ENCODE measurements at regions not wholly inside any gene's neighbourhood (a gene's known extent, or its start where the extent isn't known, plus 50 kb on each side); places are given as distances from the start of the nearest gene placed in this dataset.

DNA sequence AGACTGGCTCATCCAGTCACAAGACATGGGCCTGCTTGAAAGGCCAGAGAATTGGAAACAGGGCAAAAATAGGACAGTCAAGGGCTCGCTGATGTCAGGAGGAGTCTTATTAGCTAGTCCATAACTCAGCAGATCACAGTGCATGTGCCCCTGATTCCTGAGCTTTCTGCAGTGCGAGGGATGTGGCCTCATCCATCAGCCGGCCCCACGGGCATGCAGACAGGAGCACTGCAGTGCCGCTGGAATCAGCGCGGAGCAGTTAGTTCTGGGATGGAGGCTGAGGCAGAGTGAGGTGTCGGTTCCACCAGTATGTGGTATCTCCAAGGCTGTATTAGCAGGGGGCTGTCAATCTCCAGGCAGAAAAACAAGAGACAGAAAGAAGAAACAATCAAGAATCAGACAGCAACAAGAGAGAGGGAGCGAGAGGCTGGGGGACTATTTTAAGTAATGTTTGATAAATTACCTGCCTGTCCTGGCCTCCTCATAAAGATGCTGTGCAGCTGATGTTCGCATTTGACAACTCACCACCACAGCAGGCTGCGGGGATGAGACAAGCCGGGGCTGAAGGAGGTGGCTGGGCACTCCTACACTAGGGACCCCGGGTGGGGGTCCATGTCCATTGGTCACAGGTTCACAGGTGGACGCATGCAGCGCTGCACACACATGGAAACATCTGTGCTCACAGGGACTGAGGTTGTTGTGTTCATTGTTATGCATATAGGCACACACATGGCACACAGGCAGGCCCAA, 167.2 kb downstream of the TRIM29 start:
- TF ChIP-seq, protein P1, sequence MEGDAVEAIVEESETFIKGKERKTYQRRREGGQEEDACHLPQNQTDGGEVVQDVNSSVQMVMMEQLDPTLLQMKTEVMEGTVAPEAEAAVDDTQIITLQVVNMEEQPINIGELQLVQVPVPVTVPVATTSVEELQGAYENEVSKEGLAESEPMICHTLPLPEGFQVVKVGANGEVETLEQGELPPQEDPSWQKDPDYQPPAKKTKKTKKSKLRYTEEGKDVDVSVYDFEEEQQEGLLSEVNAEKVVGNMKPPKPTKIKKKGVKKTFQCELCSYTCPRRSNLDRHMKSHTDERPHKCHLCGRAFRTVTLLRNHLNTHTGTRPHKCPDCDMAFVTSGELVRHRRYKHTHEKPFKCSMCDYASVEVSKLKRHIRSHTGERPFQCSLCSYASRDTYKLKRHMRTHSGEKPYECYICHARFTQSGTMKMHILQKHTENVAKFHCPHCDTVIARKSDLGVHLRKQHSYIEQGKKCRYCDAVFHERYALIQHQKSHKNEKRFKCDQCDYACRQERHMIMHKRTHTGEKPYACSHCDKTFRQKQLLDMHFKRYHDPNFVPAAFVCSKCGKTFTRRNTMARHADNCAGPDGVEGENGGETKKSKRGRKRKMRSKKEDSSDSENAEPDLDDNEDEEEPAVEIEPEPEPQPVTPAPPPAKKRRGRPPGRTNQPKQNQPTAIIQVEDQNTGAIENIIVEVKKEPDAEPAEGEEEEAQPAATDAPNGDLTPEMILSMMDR (IDR thresholded peaks at IDR 0.05 in 2 of 3, conservative IDR thresholded peaks at IDR 0.05 in 1 of 3; ENCODE audit: insufficient read depth in 2 of 3, low read depth in 1 of 3, low read length in 3 of 3) = no peak
- TF ChIP-seq TAF1 (IDR thresholded peaks at IDR 0.05; ENCODE audit: control insufficient read depth, extremely low read depth, insufficient read depth, low read length, severe bottlenecking) (no peak), BRCA1 (IDR thresholded peaks at IDR 0.05) (no peak), BRCA1 (CRISPR knock-in tag; IDR thresholded peaks at IDR 0.05) (no peak), ELF1 (tag; IDR thresholded peaks at IDR 0.05) (no peak), FOXP1 (CRISPR knock-in tag; IDR thresholded peaks at IDR 0.05) (no peak)

Measured in K562 (cell line).